ENCODE measurements at regions not wholly inside any gene's neighbourhood (a gene's known extent, or its start where the extent isn't known, plus 50 kb on each side); places are given as distances from the start of the nearest gene placed in this dataset.

DNA sequence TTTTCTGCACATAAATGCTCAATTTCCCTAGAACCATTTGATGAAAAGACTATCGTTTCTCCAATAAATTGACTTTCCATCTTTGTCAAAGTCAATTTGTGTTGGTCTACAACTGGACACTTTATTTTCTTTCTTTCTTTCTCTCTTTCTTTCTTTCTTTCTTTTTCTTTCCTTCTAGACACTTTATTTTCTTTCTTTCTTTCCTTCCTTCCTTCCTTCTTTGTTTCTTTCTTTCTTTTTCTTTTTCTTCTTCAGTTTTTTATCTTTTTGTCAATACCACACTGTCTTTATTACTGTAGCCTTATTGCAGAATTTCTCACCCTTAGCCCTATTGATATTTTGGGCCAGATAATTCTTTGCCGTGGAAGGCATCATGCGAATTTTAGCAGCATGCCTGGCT lies 73.5 kb downstream of the FASLG start:
- no peak for DNase-seq
- TF ChIP-seq, protein P1, sequence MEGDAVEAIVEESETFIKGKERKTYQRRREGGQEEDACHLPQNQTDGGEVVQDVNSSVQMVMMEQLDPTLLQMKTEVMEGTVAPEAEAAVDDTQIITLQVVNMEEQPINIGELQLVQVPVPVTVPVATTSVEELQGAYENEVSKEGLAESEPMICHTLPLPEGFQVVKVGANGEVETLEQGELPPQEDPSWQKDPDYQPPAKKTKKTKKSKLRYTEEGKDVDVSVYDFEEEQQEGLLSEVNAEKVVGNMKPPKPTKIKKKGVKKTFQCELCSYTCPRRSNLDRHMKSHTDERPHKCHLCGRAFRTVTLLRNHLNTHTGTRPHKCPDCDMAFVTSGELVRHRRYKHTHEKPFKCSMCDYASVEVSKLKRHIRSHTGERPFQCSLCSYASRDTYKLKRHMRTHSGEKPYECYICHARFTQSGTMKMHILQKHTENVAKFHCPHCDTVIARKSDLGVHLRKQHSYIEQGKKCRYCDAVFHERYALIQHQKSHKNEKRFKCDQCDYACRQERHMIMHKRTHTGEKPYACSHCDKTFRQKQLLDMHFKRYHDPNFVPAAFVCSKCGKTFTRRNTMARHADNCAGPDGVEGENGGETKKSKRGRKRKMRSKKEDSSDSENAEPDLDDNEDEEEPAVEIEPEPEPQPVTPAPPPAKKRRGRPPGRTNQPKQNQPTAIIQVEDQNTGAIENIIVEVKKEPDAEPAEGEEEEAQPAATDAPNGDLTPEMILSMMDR (IDR thresholded peaks at IDR 0.05), result no peak
- no peak for TF ChIP-seq POLR2A (IDR thresholded peaks at IDR 0.05)
- no peaks in the 10 kb centered on the region for H3K36me3 ChIP-seq
- H3K27me3 ChIP-seq, result no peaks in the 10 kb centered on the region
- no peak overlapping the region for H3K4me3 ChIP-seq
- peaks cover 0 to 5% of the 10 kb centered on the region in 2 donors for H3K9me3 ChIP-seq
- intact Hi-C loops (cut with DNase I; ENCODE audit: low total_unique reads), result no loop called here
- no peak overlapping the region for H3K27ac ChIP-seq
- no peaks in the 10 kb centered on the region for H3K4me1 ChIP-seq

DNA sequence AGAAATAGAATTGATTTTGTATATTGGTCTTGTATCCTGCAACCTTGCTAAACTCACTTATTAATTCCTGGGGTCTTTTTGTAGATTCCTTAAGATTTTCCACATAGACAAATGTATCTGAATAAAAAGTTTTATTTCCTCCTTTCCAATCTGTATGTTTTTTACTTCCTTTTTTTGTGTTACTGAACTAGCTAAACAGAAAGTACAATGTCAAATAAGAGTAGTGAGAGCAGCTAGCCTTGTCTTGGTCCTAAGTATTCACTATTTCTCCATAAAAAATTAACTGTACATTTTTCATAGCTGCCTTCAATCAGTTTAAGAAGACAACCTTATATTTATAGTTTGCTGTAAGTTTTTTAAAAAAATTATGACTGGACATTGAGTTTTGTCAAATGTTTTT lies 74.9 kb downstream of the FASLG start:
- Histone ChIP-seq H3K27me3 (no peaks in the 10 kb centered on the region), H3K27ac (no peak overlapping the region), H3K36me3 (no peaks in the 10 kb centered on the region), H3K9me3 (no peaks in the 10 kb centered on the region), H3K4me3 (no peak overlapping the region), H3K4me1 (no peaks in the 10 kb centered on the region)
- DNase-seq, result no peak
- intact Hi-C loops (cut with DNase I; ENCODE audit: low total_unique reads), result no loop called here
- no peak for TF ChIP-seq POLR2A (IDR thresholded peaks at IDR 0.05)
- TF ChIP-seq, protein P1 (IDR thresholded peaks at IDR 0.05), result no peak

DNA sequence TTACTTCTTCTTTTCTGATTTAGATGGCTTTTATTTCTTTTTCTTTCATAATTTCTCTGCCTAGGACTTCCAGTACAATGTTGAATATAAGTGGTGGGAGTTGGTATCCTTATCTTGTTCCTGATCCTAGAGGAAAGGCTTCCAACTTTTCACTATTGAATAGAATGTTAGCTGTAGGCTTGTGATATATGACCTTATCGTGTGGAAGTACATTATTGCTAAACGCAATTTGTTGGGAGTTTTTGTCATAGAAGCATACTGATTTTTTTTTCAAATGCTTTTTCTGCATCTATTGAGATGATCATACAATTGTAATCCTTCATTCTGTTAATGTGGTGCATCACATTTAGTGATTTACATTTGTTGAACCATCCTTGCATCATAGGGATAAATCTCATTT lies 79.5 kb downstream of the FASLG start:
- intact Hi-C loops (cut with DNase I; ENCODE audit: low total_unique reads), result no loop called here
- no peak for DNase-seq
- no peaks in the 10 kb centered on the region for H3K9me3 ChIP-seq
- no peak overlapping the region for H3K4me3 ChIP-seq
- H3K27ac ChIP-seq, result no peak overlapping the region
- no peaks in the 10 kb centered on the region for H3K36me3 ChIP-seq
- no peak for TF ChIP-seq POLR2A (IDR thresholded peaks at IDR 0.05)
- TF ChIP-seq, protein P1 (IDR thresholded peaks at IDR 0.05), result no peak
- H3K27me3 ChIP-seq, result no peaks in the 10 kb centered on the region
- no peaks in the 10 kb centered on the region for H3K4me1 ChIP-seq

DNA sequence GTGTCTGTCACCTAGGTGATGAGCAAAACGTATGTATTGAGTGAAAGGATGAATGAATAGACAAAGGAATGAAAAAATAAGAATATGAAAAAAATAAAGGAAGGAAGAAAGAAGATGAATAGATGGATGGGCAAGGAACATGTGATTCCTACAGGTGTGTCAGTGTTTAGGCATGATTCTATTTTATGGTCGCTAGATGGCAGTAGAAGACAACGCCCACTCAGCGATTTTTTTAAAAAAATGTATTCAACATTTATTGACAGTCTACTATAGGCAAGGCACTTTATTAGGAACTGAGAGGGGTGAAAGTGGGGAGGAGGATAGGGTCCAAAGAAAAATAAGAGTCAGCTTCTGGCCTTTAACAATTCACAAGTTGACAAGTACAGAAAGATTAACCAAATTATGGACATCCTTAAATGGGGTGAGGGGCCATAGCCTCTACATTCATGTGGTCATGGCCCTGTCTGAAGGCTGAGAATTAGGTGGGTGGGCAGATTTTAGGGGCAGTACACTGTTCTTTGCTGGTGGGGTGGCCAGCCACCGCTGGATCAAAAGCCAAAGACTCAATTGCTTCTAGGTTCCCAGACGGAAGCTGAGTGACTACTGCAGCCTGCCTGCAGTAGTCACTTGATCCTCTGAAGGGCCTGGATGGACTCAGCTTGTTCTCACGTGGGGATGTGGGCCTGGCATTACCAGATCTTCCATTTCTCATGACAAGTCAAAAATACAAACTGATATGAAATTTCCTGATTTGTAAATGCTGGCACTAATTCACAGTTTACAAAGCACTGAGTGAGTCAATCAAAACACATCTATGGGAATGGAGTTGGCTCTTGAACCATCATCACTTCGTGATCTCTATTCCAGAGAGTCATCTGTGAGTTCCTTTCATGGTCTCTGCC lies 83.9 kb downstream of the FASLG start:
- no peaks in the 10 kb centered on the region for H3K4me1 ChIP-seq
- no peak for DNase-seq
- H3K36me3 ChIP-seq, result no peaks in the 10 kb centered on the region
- no peaks in the 10 kb centered on the region for H3K27me3 ChIP-seq
- no peak overlapping the region for H3K27ac ChIP-seq
- TF ChIP-seq, protein P1 (IDR thresholded peaks at IDR 0.05), result peak; percentile 51 to 58 (median 56)
- no peak for TF ChIP-seq POLR2A (IDR thresholded peaks at IDR 0.05)
- intact Hi-C loops (cut with DNase I; ENCODE audit: low total_unique reads), result no loop called here
- H3K4me3 ChIP-seq, result no peak overlapping the region
- no peaks in the 10 kb centered on the region for H3K9me3 ChIP-seq

DNA sequence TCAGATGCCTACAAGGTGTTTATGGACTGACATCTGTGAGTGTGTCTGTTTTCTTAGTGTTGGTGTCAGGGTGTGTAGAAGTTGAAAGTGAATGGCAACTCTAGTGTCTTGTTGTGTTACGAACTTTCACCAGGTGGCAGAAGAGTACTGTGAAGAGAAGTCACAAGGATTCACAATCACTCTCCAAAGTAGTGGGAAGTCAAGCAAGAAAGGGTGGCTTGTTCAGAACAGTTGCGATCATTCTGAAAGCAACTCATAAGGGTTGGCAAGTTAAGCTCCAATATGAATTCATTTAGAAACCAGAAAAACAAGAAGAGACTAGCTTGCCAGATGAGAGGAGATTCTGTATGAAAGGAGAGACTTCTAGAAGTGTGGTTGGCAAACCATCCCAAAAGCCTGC lies 86.1 kb downstream of the FASLG start:
- no peaks in the 10 kb centered on the region for H3K27me3 ChIP-seq
- H3K36me3 ChIP-seq, result no peaks in the 10 kb centered on the region
- H3K4me3 ChIP-seq, result no peak overlapping the region
- TF ChIP-seq POLR2A (IDR thresholded peaks at IDR 0.05), result no peak
- TF ChIP-seq, protein P1 (IDR thresholded peaks at IDR 0.05), result peak; percentile 12 to 56 (median 36)
- DNase-seq, result no peak
- no peaks in the 10 kb centered on the region for H3K9me3 ChIP-seq
- no peaks in the 10 kb centered on the region for H3K4me1 ChIP-seq
- H3K27ac ChIP-seq, result no peak overlapping the region
- intact Hi-C loops (cut with DNase I; ENCODE audit: low total_unique reads), result no loop called here

All from uterus (tissue), 3 donors.